Stomach (tissue), 8 donors: ENCODE measurements at regions not wholly inside any gene's neighbourhood (a gene's known extent, or its start where the extent isn't known, plus 50 kb on each side); places are given as distances from the start of the nearest gene placed in this dataset.

Source experiments
- DNase-seq, 2 donors: peaks; one replicate each; pipeline versions ENCODE4 v3.0.0 to v3.0.0-alpha.2; 2013 to 2019
- H3K27ac ChIP-seq, 5 donors: fragments of 200-600 bp in 4 of 5; sonication (generic) in 4 of 5; one replicate each; pipeline ENCODE4 v1.5.1; 2013 to 2019; ENCODE audit warnings: mild to moderate bottlenecking in 1 of 5, moderate library complexity in 1 of 5
- H3K27me3 ChIP-seq, 3 donors: fragments of 200-600 bp; sonication (generic); one replicate each; pipeline ENCODE4 v1.5.1; 2017 to 2019; ENCODE audit warnings: mixed run types in 1 of 3
- H3K36me3 ChIP-seq, 4 donors: fragments of 200-600 bp; sonication (generic); 1 replicate in 3 of 4; 2 replicates in 1 of 4; pipeline ENCODE4 v1.5.1; 2016 to 2019
- H3K4me1 ChIP-seq, 4 donors: fragments of 200-600 bp; sonication (generic); one replicate each; pipeline ENCODE4 v1.5.1; 2016 to 2019
- H3K4me3 ChIP-seq, 4 donors: fragments of 200-600 bp; sonication (generic) in 3 of 4; one replicate each; pipeline ENCODE4 v1.5.1; 2016 to 2019; ENCODE audit warnings: mild to moderate bottlenecking in 1 of 4
- H3K9me3 ChIP-seq, 4 donors: fragments of 200-600 bp; sonication (generic); one replicate each; pipeline ENCODE4 v1.5.1; 2016 to 2019
- CTCF ChIP-seq, 7 experiments: fragments of 450-650 bp in 4 of 7; fragments of 200-600 bp in 3 of 7; sonication (generic) in 3 of 7; IDR thresholded peaks; one replicate each; pipeline ENCODE4 v1.5.1; 2016 to 2019; ENCODE audit warnings: antibody characterized with exemption in 7 of 7, control low read depth in 2 of 7, mild to moderate bottlenecking in 1 of 7
- EP300 ChIP-seq: sonication (generic); formaldehyde crosslinking; IDR thresholded peaks from one replicate; pipeline ENCODE4 v1.6.1; 2017; ENCODE audit warnings: antibody characterized with exemption
- POLR2A ChIP-seq, 4 donors: fragments of 450-650 bp; IDR thresholded peaks; one replicate each; pipeline ENCODE4 v1.6.1; 2016; ENCODE audit warnings: antibody characterized with exemption in 4 of 4, control low read depth in 2 of 4, mild to moderate bottlenecking in 1 of 4, moderate library complexity in 1 of 4
- POLR2AphosphoS5 ChIP-seq, 3 donors: sonication (generic); formaldehyde crosslinking; IDR thresholded peaks; one replicate each; pipeline ENCODE4 v1.6.1; 2016; ENCODE audit warnings: antibody characterized with exemption in 3 of 3
- WGBS, 5 donors: extraction: QIAGEN DNeasy Blood & Tissue Kit in 3 of 5; methylation state at CpG; one replicate each; pipeline versions ENCODE4 v1.1.5 to v1.1.7; 2013 to 2018; 5-methylcytosine and 5-hydroxymethylcytosine counted together
- intact Hi-C: fragments of 100-400 bp; cut with DNase I; formaldehyde crosslinking; loops from one replicate; pipeline ENCODE4 v1.15.1; 2023; ENCODE audit warnings: low total_unique reads
- donor health status: healthy with polysubstance abuse.
- donor health status: Bipolar disorder and iron deficiency.
- donor health status: healthy.

- H3K4me1 ChIP-seq = no peaks in the 10 kb centered on the region
- H3K4me3 ChIP-seq = no peak overlapping the region
- H3K9me3 ChIP-seq = no peaks in the 10 kb centered on the region
- DNase-seq = no peak
- no peak overlapping the region for H3K27ac ChIP-seq
- intact Hi-C loops = no loop called here
- no peaks in the 10 kb centered on the region for H3K36me3 ChIP-seq
- TF ChIP-seq CTCF (IDR thresholded peaks at IDR 0.05) (no peak), EP300 (no peak), POLR2AphosphoS5 (IDR thresholded peaks at IDR 0.05) (no peak), POLR2A (IDR thresholded peaks at IDR 0.05) (no peak)
- H3K27me3 ChIP-seq = no peaks in the 10 kb centered on the region
Measured at GRCh38 chr1:68644504-68644903, 147.6 kb upstream of the DEPDC1 start.

- Histone ChIP-seq H3K4me3 (no peak overlapping the region), H3K27me3 (no peaks in the 10 kb centered on the region), H3K4me1 (no peaks in the 10 kb centered on the region), H3K9me3 (no peaks in the 10 kb centered on the region), H3K36me3 (no peaks in the 10 kb centered on the region), H3K27ac (no peak overlapping the region)
- intact Hi-C loops = no loop called here
- no peak for TF ChIP-seq POLR2AphosphoS5 (IDR thresholded peaks at IDR 0.05)
- no peak for TF ChIP-seq CTCF (IDR thresholded peaks at IDR 0.05)
- TF ChIP-seq EP300 = no peak
- no peak for TF ChIP-seq POLR2A (IDR thresholded peaks at IDR 0.05)
- no peak for DNase-seq
- 33 to 54% (median 50%) methylated on average over 1 of the region's 1 CpG for WGBS, 5 donors
Measured at GRCh38 chr1:68651115-68651514, 154.2 kb upstream of the DEPDC1 start.

GRCh38 chr1:68653882-68654281, 157.0 kb upstream of the DEPDC1 start:
- Histone ChIP-seq H3K4me1 (no peaks in the 10 kb centered on the region), H3K9me3 (no peaks in the 10 kb centered on the region), H3K36me3 (no peaks in the 10 kb centered on the region), H3K27ac (no peak overlapping the region), H3K4me3 (no peak overlapping the region), H3K27me3 (no peaks in the 10 kb centered on the region)
- intact Hi-C loops = no loop called here
- TF ChIP-seq POLR2A (IDR thresholded peaks at IDR 0.05) (no peak), POLR2AphosphoS5 (IDR thresholded peaks at IDR 0.05) (no peak), CTCF (IDR thresholded peaks at IDR 0.05) (no peak), EP300 (no peak)
- DNase-seq = no peak
- 84 to 92% (median 86%) methylated on average over 2 of the region's 2 CpGs for WGBS, 5 donors

GRCh38 chr1:68673771-68674170, 176.9 kb upstream of the DEPDC1 start:
- Histone ChIP-seq H3K27me3 (no peaks in the 10 kb centered on the region), H3K36me3 (no peaks in the 10 kb centered on the region), H3K4me1 (no peaks in the 10 kb centered on the region), H3K27ac (no peak overlapping the region), H3K4me3 (no peak overlapping the region), H3K9me3 (peaks cover 0 to 4% (median 0%) of the 10 kb centered on the region in 4 donors)
- DNase-seq = no peak
- intact Hi-C loops = no loop called here
- TF ChIP-seq CTCF (IDR thresholded peaks at IDR 0.05) (no peak), EP300 (no peak), POLR2AphosphoS5 (IDR thresholded peaks at IDR 0.05) (no peak), POLR2A (IDR thresholded peaks at IDR 0.05) (no peak)
- WGBS, 5 donors = 78 to 89% (median 81%) methylated on average over 4 of the region's 4 CpGs

GRCh38 chr1:68675336-68675735, 178.5 kb upstream of the DEPDC1 start:
- no peaks in the 10 kb centered on the region for H3K27me3 ChIP-seq
- H3K4me1 ChIP-seq = no peaks in the 10 kb centered on the region
- intact Hi-C loops = no loop called here
- TF ChIP-seq POLR2A (IDR thresholded peaks at IDR 0.05) (no peak), CTCF (IDR thresholded peaks at IDR 0.05) (no peak), EP300 (no peak), POLR2AphosphoS5 (IDR thresholded peaks at IDR 0.05) (no peak)
- peaks cover 0 to 4% (median 0%) of the 10 kb centered on the region in 4 donors for H3K9me3 ChIP-seq
- no peak overlapping the region for H3K27ac ChIP-seq
- DNase-seq = no peak
- H3K4me3 ChIP-seq = no peak overlapping the region
- no peaks in the 10 kb centered on the region for H3K36me3 ChIP-seq
